ENCODE measurements at regions not wholly inside any gene's neighbourhood (a gene's known extent, or its start where the extent isn't known, plus 50 kb on each side); places are given as distances from the start of the nearest gene placed in this dataset.
"Not testable (repeated sequence)": the region's sequence is repeated elsewhere in the genome, so short reads cannot be mapped to it uniquely, and the experiment has no call there.

DNA sequence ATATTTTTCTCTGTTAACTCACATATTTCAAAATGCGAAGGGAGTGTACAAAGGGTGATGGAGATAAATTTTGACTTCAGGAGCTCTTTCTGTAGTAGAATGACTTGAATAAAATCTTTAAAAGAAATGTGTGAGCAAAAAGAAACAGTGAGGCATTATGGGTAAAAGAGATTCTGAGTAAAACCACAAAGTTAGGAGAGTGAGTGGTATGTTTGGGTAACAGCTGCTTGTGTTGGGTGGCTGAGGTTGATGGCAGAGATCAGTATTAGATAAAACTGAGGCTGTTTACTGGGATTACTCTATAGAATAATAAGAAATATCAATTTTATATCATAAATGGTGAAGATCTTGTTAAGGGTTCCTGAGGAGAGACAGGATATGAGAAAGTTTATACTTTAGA, 434.2 kb upstream of the AMOT start:
- DNase-seq, result no peak

DNA sequence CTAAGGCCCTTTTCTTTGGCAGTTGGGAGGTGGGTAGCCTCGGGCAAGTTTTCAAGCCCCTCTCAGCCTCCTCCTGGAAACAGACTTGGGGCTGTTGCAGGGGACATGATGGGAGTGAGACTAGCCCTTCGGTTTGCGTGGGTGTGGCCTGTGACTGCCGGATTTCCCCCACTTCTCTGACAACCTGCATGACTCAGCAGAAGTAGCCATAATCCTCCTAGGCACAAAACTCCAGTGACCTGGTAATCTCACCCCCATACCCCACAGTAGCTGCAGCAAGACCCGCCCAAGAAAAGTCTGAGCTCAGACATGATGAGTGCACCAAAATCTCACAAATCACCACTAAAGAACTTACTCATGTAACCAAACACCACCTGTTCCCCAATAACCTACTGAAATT, 433.7 kb upstream of the AMOT start:
- no peak for DNase-seq

GRCh38 chrX:113269203-113269602, 428.6 kb upstream of the AMOT start:
- DNase-seq, result no peak

DNA sequence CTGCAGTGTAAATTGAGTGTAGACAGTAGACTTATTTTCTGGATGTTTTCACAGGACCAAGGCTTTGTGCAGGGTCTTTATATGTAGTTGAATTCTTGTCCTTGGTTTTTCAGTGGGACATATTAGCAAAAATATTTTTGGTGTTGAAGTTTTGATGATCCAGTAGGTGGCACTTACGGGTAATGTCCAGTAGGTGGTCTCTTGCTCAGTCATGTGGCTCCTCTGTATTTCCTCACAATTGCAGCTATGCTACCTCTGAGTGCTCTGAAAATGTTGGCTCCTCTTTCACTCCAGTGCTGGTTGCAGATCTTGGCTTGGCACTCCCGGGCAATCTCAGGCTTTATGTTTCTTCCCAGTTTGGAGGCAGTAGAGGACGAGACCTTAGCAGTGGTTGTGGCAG, 419.8 kb upstream of the AMOT start:
- no peak for DNase-seq

GRCh38 chrX:113222305-113222704, 381.7 kb upstream of the AMOT start:
- no peak for DNase-seq

GRCh38 chrX:113212052-113212451, 371.4 kb upstream of the AMOT start:
- DNase-seq, result no peak

DNA sequence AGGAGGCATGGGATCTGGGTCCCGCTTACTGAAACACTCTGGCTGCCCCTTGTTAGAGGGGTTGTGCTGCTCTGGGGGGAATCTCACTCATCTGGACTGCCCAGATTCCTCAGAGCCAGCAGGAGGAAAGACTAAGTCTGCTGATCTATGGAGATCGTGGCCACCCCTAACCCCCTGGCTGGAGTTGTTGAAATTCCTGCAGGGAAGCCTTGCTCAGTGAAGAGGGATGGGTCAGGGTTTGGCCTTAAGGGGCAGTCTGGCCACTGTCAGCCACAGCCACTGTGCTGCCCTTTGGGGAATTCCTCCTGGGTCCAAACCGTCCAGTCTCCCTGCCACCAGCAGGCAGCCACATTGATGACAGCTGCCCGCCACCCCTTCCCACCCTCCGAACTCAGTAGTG, 362.0 kb upstream of the AMOT start:
- no peak for DNase-seq

DNA sequence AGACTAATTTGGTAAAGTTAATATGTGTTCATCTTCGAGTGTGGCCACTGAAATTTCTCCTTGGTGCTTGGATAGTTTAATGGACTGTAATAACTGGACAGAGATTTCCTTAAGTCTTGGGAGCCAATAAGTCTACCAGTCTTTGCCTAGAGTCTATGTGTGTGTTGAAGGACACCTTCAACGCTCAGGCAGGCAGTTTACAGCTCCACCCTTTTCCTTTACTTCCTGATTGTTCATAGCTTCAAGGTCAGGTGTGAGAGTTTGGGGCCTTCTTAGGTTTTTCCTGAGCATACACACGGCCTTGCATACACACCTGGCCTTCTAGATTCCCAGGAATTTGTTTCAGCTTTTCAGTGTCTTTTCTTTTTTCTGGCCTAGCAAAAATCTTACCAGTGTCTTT, 355.3 kb upstream of the AMOT start:
- no peak for DNase-seq

DNA sequence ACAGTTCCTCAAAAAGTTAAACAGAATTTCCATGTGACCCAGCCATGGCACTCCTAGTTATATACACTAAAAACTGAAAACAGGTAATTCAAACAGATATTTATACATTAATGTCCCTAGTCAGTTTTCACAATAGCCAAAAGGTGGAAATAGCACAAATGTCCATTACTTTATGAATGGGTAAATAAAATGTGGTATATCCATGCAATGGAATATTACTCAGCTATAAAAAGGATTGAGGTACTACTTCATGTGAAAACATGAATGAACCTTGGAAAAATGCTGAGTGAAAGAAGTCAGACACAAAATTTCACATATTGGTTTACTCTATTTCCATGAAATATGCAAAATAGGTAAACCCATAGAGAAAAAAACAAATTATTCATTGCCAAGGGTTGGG, 351.8 kb upstream of the AMOT start:
- DNase-seq, result no peak

DNA sequence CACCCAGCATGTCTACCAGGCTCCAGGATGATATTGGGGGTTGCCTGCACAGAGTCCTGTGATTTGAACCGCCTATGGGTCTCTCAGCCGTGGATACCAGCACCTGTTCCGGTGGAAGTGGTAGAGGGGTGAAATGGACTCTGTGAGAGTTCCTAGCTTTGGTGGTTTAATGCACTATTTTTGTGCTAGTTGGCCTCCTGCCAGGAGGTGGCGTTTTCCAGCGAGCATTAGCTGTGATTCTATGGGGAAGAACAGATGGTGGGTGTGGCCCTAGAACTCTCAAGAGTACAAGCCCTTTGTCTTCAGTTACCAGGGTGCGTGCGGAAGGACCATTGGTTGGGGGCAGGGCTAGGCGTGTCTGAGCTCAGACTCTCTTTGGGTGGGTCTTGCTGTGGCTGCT, 316.9 kb upstream of the AMOT start:
- DNase-seq, result no peak

DNA sequence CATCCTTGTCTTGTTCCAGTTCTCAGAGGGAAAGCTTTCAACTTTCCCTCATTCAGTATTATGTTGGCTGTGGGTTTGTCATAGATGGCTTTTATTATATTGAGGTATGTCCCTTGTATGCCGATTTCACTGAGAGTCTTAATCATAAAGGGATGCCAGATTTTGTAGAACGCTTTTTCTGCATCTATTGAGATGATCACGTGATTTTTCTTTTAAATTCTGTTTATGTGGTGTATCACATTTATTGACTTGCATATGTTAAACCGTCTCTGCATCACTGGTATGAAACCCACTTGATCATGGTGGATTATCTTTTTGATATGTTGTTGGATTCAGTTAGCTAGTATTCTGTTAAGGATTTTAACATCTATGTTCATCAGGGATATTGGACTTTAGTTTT, 313.7 kb upstream of the AMOT start:
- not testable (repeated sequence) for DNase-seq

DNA sequence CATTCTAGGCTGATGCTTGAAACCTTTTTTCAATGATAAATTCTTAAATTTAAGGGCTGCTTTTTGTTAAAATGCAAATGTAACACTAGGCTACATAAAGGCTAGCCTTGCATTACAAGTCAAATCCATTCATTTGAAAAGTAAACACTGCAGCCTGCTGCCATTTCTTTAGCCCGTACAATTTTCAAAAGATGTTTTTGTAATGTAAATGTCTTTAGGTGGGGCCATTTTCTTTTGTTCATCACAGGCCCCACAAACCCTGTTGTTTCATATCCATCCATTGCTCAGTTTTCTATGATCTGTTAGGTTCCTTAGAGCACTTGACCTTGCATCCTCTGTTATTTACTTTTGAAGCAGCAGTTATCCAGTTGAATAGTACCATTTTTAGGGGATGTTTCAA, 296.2 kb upstream of the AMOT start:
- no peak for DNase-seq

- no peak for DNase-seq
Measured at GRCh38 chrX:113133316-113133715, 292.7 kb upstream of the AMOT start.

DNA sequence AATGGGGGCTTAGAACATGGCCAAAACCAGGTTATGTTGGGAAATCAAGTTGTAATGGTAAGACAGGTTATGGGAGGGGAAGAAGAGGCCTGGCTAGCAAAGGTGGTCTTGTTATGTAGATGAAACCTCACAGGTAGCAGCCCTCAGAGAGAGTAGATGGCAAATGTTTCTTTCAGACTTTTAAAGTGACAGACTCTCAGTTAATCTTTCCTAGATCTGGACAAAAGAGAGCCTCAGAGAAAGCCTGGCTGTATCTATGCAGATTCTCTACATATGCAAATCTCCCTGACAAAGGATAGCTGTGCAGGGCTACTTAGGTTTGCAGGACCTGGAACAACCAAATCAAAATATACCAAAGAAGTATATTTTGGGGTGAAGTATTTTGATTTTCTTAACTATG, 284.1 kb upstream of the AMOT start:
- DNase-seq, result no peak

DNA sequence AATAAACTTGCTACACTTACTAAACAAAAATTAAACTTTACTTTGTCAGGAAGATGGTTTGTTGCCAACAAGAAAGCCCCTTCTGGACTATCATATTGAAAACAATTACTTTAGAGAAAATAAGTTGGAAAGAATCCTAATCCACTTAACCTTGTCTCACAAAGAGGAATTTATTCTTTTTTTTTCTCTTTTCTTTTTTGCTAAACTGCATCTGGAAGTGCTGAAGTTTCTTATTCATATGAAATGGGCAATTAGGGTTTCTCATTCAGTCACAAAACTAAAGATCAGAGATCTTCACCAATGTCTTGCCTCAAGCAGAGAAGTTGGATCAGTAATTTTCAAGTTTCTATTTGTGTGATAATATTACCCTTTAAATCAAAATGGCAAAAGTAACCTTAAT, 234.9 kb upstream of the AMOT start:
- no peak for DNase-seq

GRCh38 chrX:113059714-113060113, 219.1 kb upstream of the AMOT start:
- no peak for DNase-seq

GRCh38 chrX:113058634-113059033, 218.0 kb upstream of the AMOT start:
- no peak for DNase-seq

- DNase-seq, result no peak
Measured at GRCh38 chrX:113048896-113049295, 208.3 kb upstream of the AMOT start.

DNA sequence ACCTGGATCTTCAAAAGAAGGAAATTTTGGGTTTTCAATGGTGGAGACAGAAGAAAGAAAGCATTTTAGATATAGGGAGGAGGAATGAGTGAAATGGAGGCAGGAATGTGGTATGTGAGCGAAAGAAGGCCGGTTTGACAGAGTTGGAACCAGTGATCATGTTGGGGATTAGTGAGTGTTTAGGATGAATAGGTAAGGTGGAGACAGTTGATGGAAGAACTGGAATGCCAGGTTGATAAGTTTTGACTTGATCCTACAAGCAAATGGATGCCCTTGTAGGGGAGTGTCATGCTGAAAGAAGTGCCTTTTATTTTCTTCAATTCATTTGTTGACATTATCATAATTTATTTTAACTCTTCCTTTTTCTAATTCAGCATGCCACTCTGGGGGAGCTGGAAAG, 207.8 kb upstream of the AMOT start:
- DNase-seq, result no peak

GRCh38 chrX:113033966-113034680, 193.5 kb upstream of the AMOT start:
- no peak for DNase-seq

DNA sequence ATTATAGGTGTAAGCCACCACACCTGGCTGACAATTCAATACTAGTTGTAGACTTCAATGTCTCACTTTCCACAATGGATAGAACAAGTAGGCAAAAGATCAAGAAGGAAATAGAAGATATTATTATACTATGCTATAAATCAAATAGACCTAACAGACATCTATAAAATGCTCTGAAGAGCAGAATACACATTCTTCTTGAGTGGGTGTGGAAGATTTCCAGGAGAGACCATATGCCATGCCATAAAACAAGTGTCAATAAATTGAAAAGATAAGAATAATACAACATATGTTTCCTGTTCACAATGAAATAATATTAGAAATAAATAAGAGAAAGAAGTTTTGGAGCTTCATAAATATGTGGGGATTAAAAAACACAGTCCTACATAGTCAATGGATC, 179.3 kb upstream of the AMOT start:
- DNase-seq, result no peak

DNA sequence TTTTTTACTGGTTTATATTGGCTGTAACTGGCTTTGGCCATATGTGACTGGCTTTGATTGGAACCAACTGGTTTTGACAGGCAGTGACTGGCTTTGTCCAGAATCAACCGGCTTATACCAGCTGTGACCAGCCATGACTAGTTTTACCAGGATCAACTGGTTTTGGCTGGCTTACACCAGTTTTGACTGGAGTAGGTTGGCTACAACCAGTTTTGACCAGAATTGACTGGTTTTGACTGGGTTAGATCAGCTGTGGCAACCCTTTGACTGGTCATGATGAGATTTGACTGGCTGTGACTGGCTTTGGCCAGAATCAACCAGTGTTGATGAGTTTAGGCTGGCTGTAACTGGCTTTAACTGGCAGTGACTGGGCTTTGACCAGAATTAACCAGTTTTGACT, 169.2 kb upstream of the AMOT start:
- no peak for DNase-seq

DNA sequence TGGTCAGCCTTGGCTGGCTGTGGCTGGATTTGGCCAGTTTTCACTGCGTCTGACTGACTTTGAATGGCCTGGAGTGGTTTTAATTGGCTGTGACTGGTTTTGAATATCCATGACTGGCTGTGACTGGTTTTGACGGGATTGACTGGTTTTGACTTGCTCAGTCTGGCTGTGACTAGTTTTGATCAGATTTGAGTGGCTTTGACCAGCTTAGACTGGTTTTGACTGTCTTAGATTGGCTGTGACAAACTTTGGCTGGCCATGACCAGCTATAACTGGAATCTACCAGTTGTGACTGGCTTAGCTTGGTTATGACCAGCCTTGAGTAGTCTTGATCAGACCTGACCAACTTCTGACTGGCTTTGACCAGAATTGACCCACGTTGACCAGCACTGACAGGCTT, 168.4 kb upstream of the AMOT start:
- no peak for DNase-seq

- no peak for DNase-seq
Measured at GRCh38 chrX:113001836-113002235, 161.2 kb upstream of the AMOT start.

GRCh38 chrX:112997991-112998390, 157.4 kb upstream of the AMOT start:
- DNase-seq, result no peak

- DNase-seq, result no peak
Measured at GRCh38 chrX:112991801-112992200, 151.2 kb upstream of the AMOT start.

All from femur (tissue), 1 donor.